OCI-LY3 (cell line): ENCODE measurements at regions not wholly inside any gene's neighbourhood (a gene's known extent, or its start where the extent isn't known, plus 50 kb on each side); places are given as distances from the start of the nearest gene placed in this dataset.

Source experiments
- CTCF ChIP-seq: fragments of 200-600, 300-600 bp; sonication (generic); IDR thresholded peaks from 2 replicates; pipeline ENCODE4 v1.5.1; 2014; ENCODE audit warnings: antibody characterized with exemption, low read length, low read depth
- EZH2phosphoT487 ChIP-seq: fragments of 200-600 bp; shearing (Covaris generic); IDR thresholded peaks from 2 replicates; pipeline ENCODE4 v1.6.1; 2018; ENCODE audit warnings: antibody characterized with exemption, mixed run types, low read depth

GRCh38 chr3:28067014-28067413, 174.4 kb upstream of the CMC1 start:
- TF ChIP-seq CTCF (no peak), EZH2phosphoT487 (no peak)
